GM12878 (cell line): ENCODE measurements at regions not wholly inside any gene's neighbourhood (a gene's known extent, or its start where the extent isn't known, plus 50 kb on each side); places are given as distances from the start of the nearest gene placed in this dataset.

ENCODE experiments used
- ATAC-seq: fragments of 200-7000 bp; cut with Tn5 transposase; 3 replicates; pipeline ENCODE4 v1.9.1; 2020; ENCODE audit warnings: mild to moderate bottlenecking, moderate library complexity
- BruUV-seq: library from RNA; stranded (reverse); fragments of 400-500 nt; replicated peaks from 2 replicates; lab custom pipeline; 2021; lab: Mats Ljungman, UMichigan
- CTCF ChIA-PET: fragments of 300-600 bp; sonication (Branson Sonifier 250); formaldehyde crosslinking; extraction: SDS; loops from one replicate; lab custom pipeline; 2021; ENCODE audit warnings: inconsistent platforms; lab: Yijun Ruan, JAX
- POLR2A ChIA-PET: fragments of 350-600 bp; formaldehyde crosslinking; extraction: SDS; loops from one replicate; lab custom pipeline; 2021; ENCODE audit warnings: inconsistent platforms; lab: Charles Lee
- RAD21 ChIA-PET: fragments of 300-600 bp; sonication (Branson Sonifier 250); formaldehyde crosslinking; loops from one replicate; lab custom pipeline; 2023; ENCODE audit warnings: antibody characterized with exemption; ENCODE audit not compliant: unreplicated experiment; lab: Charles Lee
- SMC1A ChIA-PET: fragments of 300-600 bp; sonication (Branson Sonifier 250); formaldehyde crosslinking; loops from one replicate; lab custom pipeline; 2023; ENCODE audit not compliant: unreplicated experiment, uncharacterized antibody; lab: Charles Lee
- DNase-seq: peaks from one replicate; pipeline ENCODE4 v3.0.0-alpha.2; 2011; ENCODE audit warnings: low read depth, low spot score
- FAIRE-seq: peaks from 3 replicates; lab custom pipeline; 2011; peaks lifted over from hg19 to GRCh38; lab: Jason Lieb, UNC
- H2AFZ ChIP-seq: 2 replicates; pipeline ENCODE4 v1.6.0; 2011; ENCODE audit warnings: low read depth, low read length, control low read depth; ENCODE audit not compliant: control insufficient read depth
- H3K27ac ChIP-seq: 2 replicates; pipeline ENCODE4 v1.5.1; 2011; ENCODE audit warnings: control low read depth; ENCODE audit not compliant: control insufficient read depth, insufficient read depth
- H3K27me3 ChIP-seq, 2 experiments: replicated peaks in 1 of 2; 2 replicates each; pipeline versions ENCODE4 v1.6.0 to v1.6.1; 2011; ENCODE audit warnings: low read length in 1 of 2; ENCODE audit not compliant: control insufficient read depth in 2 of 2, insufficient read depth in 2 of 2
- H3K36me3 ChIP-seq, 2 experiments: 2 replicates each; pipeline ENCODE4 v1.5.1; 2011; ENCODE audit warnings: low read length in 1 of 2; ENCODE audit not compliant: control insufficient read depth in 2 of 2, insufficient read depth in 2 of 2
- H3K4me1 ChIP-seq: 2 replicates; pipeline ENCODE4 v1.6.1; 2011; ENCODE audit warnings: mild to moderate bottlenecking, low read length, moderate library complexity, mixed read lengths; ENCODE audit not compliant: control insufficient read depth, insufficient read depth
- H3K4me2 ChIP-seq: 2 replicates; pipeline ENCODE4 v1.6.0; 2011; ENCODE audit warnings: control low read depth; ENCODE audit not compliant: control insufficient read depth, insufficient read depth
- H3K4me3 ChIP-seq: fragments of 200-600 bp; sonication (generic); 2 replicates; pipeline ENCODE4 v1.5.1; 2016
- H3K79me2 ChIP-seq: 2 replicates; pipeline ENCODE4 v1.6.0; 2011; ENCODE audit warnings: low read length; ENCODE audit not compliant: control insufficient read depth, insufficient read depth
- H3K9ac ChIP-seq: 2 replicates; pipeline ENCODE4 v1.8.0; 2011; ENCODE audit warnings: low read length, control low read depth, mixed read lengths; ENCODE audit not compliant: control insufficient read depth, insufficient read depth
- H3K9me3 ChIP-seq: replicated peaks from 3 replicates; pipeline ENCODE4 v1.5.1; 2011; ENCODE audit warnings: mild to moderate bottlenecking, low read length; ENCODE audit not compliant: control insufficient read depth, insufficient read depth
- H4K20me1 ChIP-seq: 2 replicates; pipeline ENCODE4 v1.6.0; 2011; ENCODE audit not compliant: control insufficient read depth, insufficient read depth
- BACH1 ChIP-seq: fragments of 450-650 bp; IDR thresholded peaks from 2 replicates; pipeline ENCODE4 v1.6.1; 2017; ENCODE audit warnings: mild to moderate bottlenecking, borderline replicate concordance
- BMI1 ChIP-seq: fragments of 450-650 bp; IDR thresholded peaks from 2 replicates; pipeline ENCODE4 v1.6.1; 2016; ENCODE audit warnings: mild to moderate bottlenecking, moderate library complexity, borderline replicate concordance
- CREM ChIP-seq: IDR thresholded peaks from 2 replicates; pipeline ENCODE4 v1.6.1; 2014; ENCODE audit warnings: antibody characterized with exemption, low read depth
- CUX1 ChIP-seq: IDR thresholded peaks from 2 replicates; pipeline ENCODE4 v1.6.1; 2012; ENCODE audit warnings: improper control_type of control experiment, low read depth, low read length; ENCODE audit not compliant: insufficient replicate concordance
- DPF2 ChIP-seq: fragments of 450-650 bp; IDR thresholded peaks from 2 replicates; pipeline ENCODE4 v1.6.1; 2017; ENCODE audit warnings: mild to moderate bottlenecking
- EP300 ChIP-seq, 2 experiments: fragments of 150-350 bp in 1 of 2; IDR thresholded peaks; 2 replicates each; pipeline ENCODE4 v1.6.1; 2011 to 2012; ENCODE audit warnings: low read depth in 2 of 2, low read length in 2 of 2, borderline replicate concordance in 1 of 2, improper control_type of control experiment in 1 of 2, inconsistent platforms in 1 of 2; ENCODE audit not compliant: control insufficient read depth in 1 of 2
- IRF4 ChIP-seq: IDR thresholded peaks from 2 replicates; pipeline ENCODE4 v1.6.1; 2011; ENCODE audit warnings: low read depth, low read length
- MYC ChIP-seq: IDR thresholded peaks from 2 replicates; pipeline ENCODE4 v1.6.1; 2011; ENCODE audit warnings: mild to moderate bottlenecking, low read length, moderate library complexity, inconsistent platforms; ENCODE audit not compliant: insufficient read depth, insufficient replicate concordance, insufficient read length, severe bottlenecking
- PAX5 ChIP-seq: IDR thresholded peaks from 2 replicates; pipeline ENCODE4 v1.6.1; 2011; ENCODE audit warnings: low read depth, low read length, borderline replicate concordance
- PAX8 ChIP-seq: fragments of 450-650 bp; IDR thresholded peaks from 2 replicates; pipeline ENCODE4 v1.6.1; 2017; ENCODE audit warnings: mild to moderate bottlenecking, moderate library complexity
- POLR2AphosphoS2 ChIP-seq: IDR thresholded peaks from 2 replicates; pipeline ENCODE4 v1.6.1; 2011; ENCODE audit warnings: low read depth, mild to moderate bottlenecking, low read length, improper control_type of control experiment, moderate library complexity
- POU2F2 ChIP-seq: IDR thresholded peaks from 3 replicates; pipeline ENCODE4 v1.6.1; 2011; ENCODE audit warnings: low read depth, mild to moderate bottlenecking, low read length, borderline replicate concordance
- RB1 ChIP-seq: fragments of 450-650 bp; formaldehyde crosslinking; IDR thresholded peaks from 2 replicates; pipeline ENCODE4 v1.6.1; 2017; ENCODE audit warnings: mild to moderate bottlenecking, borderline replicate concordance
- RCOR1 ChIP-seq: conservative IDR thresholded peaks from 2 replicates; pipeline ENCODE4 v1.6.1; 2012; ENCODE audit warnings: low read depth, low read length, improper control_type of control experiment
- SKIL ChIP-seq: fragments of 450-650 bp; IDR thresholded peaks from 2 replicates; pipeline ENCODE4 v1.6.1; 2017; ENCODE audit warnings: mild to moderate bottlenecking, low read depth, inconsistent platforms; ENCODE audit not compliant: poor library complexity, severe bottlenecking
- SMAD1 ChIP-seq: fragments of 450-650 bp; IDR thresholded peaks from 2 replicates; pipeline ENCODE4 v1.6.1; 2018; ENCODE audit warnings: mild to moderate bottlenecking, low read depth; ENCODE audit not compliant: partially characterized antibody
- SMARCA5 ChIP-seq: fragments of 450-650 bp; IDR thresholded peaks from 2 replicates; pipeline ENCODE4 v1.6.1; 2017; ENCODE audit warnings: mild to moderate bottlenecking
- SRF ChIP-seq, 2 experiments: IDR thresholded peaks; 2 replicates each; pipeline ENCODE4 v1.6.1; 2011; ENCODE audit warnings: low read depth in 2 of 2, low read length in 2 of 2, mild to moderate bottlenecking in 1 of 2, moderate library complexity in 1 of 2
- SUPT20H ChIP-seq: IDR thresholded peaks from 2 replicates; pipeline ENCODE4 v1.6.1; 2011; ENCODE audit warnings: low read depth, mild to moderate bottlenecking, low read length, moderate library complexity, borderline replicate concordance; ENCODE audit not compliant: control insufficient read depth
- WGBS: methylation state at CpG from one replicate; pipeline ENCODE4 v1.1.6; 2016; ENCODE audit warnings: low lambda C conversion rate; ENCODE audit not compliant: insufficient replicate concordance, insufficient coverage; ENCODE audit errors: missing lambda C conversion rate; 5-methylcytosine and 5-hydroxymethylcytosine counted together
- in situ Hi-C: fragments of 300-500 bp; cut with MboI; formaldehyde crosslinking; loops from 9 replicates; pipeline ENCODE4 v1.14.3; 2018; ENCODE audit warnings: mixed read lengths
- intact Hi-C: fragments of 100-400 bp; cut with micrococcal nuclease; formaldehyde crosslinking; loops from one replicate; pipeline ENCODE4 v1.14.2; 2022; ENCODE audit not compliant: unreplicated experiment

GRCh38 chr11:16555956-16556355, 182.5 kb upstream of the C11orf58 start (continued):
- no peak for TF ChIP-seq SUPT20H
- TF ChIP-seq CREM, result no peak
- no peak for TF ChIP-seq RCOR1
- TF ChIP-seq SMAD1, result no peak
- TF ChIP-seq BMI1, result no peak
- no peak for TF ChIP-seq BACH1
- no peak for TF ChIP-seq EP300 (IDR thresholded peaks at IDR 0.05; ENCODE audit: borderline replicate concordance in 1 of 2, control insufficient read depth in 1 of 2, low read depth in 2 of 2, low read length in 2 of 2)
- no peak for TF ChIP-seq RB1
- TF ChIP-seq MYC, result no peak

GRCh38 chr11:16554361-16554760, 184.1 kb upstream of the C11orf58 start:
- ATAC-seq (no peak), DNase-seq (no peak), FAIRE-seq (no peak)
- no peak overlapping the region for H3K4me3 ChIP-seq
- ChIA-PET CTCF (no interaction called here), POLR2A (no interaction called here), SMC1A (no interaction called here), RAD21 (no interaction called here)
- no peaks in the 10 kb centered on the region for H3K9me3 ChIP-seq
- in situ Hi-C loops, result no loop called here
- H3K36me3 ChIP-seq, result no peaks in the 10 kb centered on the region
- 0% methylated on average over 2 of the region's 2 CpGs for WGBS
- H4K20me1 ChIP-seq, result no peaks in the 10 kb centered on the region
- no peak overlapping the region for H3K9ac ChIP-seq
- H3K27me3 ChIP-seq, result no peaks in the 10 kb centered on the region
- BruUV-seq, result no TSS peak
- H3K4me2 ChIP-seq, result no peak overlapping the region
- intact Hi-C loops, result no loop called here
- H2AFZ ChIP-seq, result no peak overlapping the region
- H3K4me1 ChIP-seq, result no peaks in the 10 kb centered on the region
- no peaks in the 10 kb centered on the region for H3K79me2 ChIP-seq
- H3K27ac ChIP-seq, result no peak overlapping the region
- TF ChIP-seq PAX8 (no peak), IRF4 (no peak), PAX5 (no peak), SMARCA5 (no peak), CUX1 (no peak), POLR2AphosphoS2 (no peak), SKIL (no peak), POU2F2 (no peak), SRF (IDR thresholded peaks at IDR 0.05; ENCODE audit: low read depth in 2 of 2, low read length in 2 of 2) (no peak), DPF2 (no peak)
